ENCODE measurements at regions not wholly inside any gene's neighbourhood (a gene's known extent, or its start where the extent isn't known, plus 50 kb on each side); places are given as distances from the start of the nearest gene placed in this dataset.

- Mint-ChIP-seq H3K27ac (no peak overlapping the region), H3K36me3 (ENCODE audit: low read depth) (no peaks in the 10 kb centered on the region), H3K4me3 (no peak overlapping the region), H3K27me3 (ENCODE audit: low read depth) (no peaks in the 10 kb centered on the region), H3K9me3 (ENCODE audit: insufficient read depth) (peaks cover 6% of the 10 kb centered on the region), H3K4me1 (ENCODE audit: low read depth) (no peaks in the 10 kb centered on the region)
- ATAC-seq, result no peak
- ChIA-PET CTCF (no interaction called here), POLR2A (no interaction called here)
- DNase-seq, result no peak
These were observed 503.3 kb downstream of the TCERG1L start for GRCh38 chr10:130808243-130808642.

GRCh38 chr10:130808686-130809085 is 502.8 kb downstream of the TCERG1L start:
- H3K9me3 Mint-ChIP-seq (ENCODE audit: insufficient read depth), result peaks cover 6% of the 10 kb centered on the region
- DNase-seq (no peak), ATAC-seq (no peak)
- POLR2A ChIA-PET, result no interaction called here
- no peak overlapping the region for H3K27ac Mint-ChIP-seq
- H3K36me3 Mint-ChIP-seq (ENCODE audit: low read depth), result no peaks in the 10 kb centered on the region
- no peaks in the 10 kb centered on the region for H3K27me3 Mint-ChIP-seq (ENCODE audit: low read depth)
- no peaks in the 10 kb centered on the region for H3K4me1 Mint-ChIP-seq (ENCODE audit: low read depth)
- CTCF ChIA-PET, result no interaction called here
- H3K4me3 Mint-ChIP-seq, result no peak overlapping the region

DNA sequence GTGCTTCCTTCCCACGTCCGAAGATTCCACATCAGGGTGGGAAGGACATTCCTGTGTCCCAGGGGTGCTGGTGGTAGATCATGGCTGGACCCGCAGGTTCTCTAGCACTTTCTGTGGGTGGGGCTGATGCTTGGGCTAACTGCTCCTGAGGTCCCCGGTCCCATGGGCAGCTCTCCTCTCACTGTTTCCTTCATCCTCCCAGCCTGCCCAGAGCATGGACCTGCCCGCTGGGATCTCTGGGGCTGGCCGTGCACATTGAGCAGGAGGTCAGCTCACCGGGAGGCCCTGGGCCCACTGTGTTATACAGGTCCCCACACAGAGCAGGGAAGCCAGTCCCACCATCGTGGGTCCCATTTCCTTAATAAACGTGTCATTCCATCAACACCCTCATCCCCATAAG is 502.3 kb downstream of the TCERG1L start:
- Mint-ChIP-seq H3K9me3 (ENCODE audit: insufficient read depth) (peaks cover 6% of the 10 kb centered on the region), H3K4me3 (no peak overlapping the region), H3K36me3 (ENCODE audit: low read depth) (no peaks in the 10 kb centered on the region), H3K27ac (no peak overlapping the region), H3K27me3 (ENCODE audit: low read depth) (no peaks in the 10 kb centered on the region), H3K4me1 (ENCODE audit: low read depth) (no peaks in the 10 kb centered on the region)
- DNase-seq, result no peak
- CTCF ChIA-PET, result no interaction called here
- POLR2A ChIA-PET, result no interaction called here
- ATAC-seq, result no peak

GRCh38 chr10:130809761-130810515 is 501.6 kb downstream of the TCERG1L start:
- ChIA-PET CTCF (no interaction called here), POLR2A (no interaction called here)
- ATAC-seq (no peak), DNase-seq (no peak)
- Mint-ChIP-seq H3K4me3 (no peak overlapping the region), H3K9me3 (ENCODE audit: insufficient read depth) (peaks cover 6% of the 10 kb centered on the region), H3K4me1 (ENCODE audit: low read depth) (no peaks in the 10 kb centered on the region), H3K27ac (no peak overlapping the region), H3K27me3 (ENCODE audit: low read depth) (no peaks in the 10 kb centered on the region), H3K36me3 (ENCODE audit: low read depth) (no peaks in the 10 kb centered on the region)

DNA sequence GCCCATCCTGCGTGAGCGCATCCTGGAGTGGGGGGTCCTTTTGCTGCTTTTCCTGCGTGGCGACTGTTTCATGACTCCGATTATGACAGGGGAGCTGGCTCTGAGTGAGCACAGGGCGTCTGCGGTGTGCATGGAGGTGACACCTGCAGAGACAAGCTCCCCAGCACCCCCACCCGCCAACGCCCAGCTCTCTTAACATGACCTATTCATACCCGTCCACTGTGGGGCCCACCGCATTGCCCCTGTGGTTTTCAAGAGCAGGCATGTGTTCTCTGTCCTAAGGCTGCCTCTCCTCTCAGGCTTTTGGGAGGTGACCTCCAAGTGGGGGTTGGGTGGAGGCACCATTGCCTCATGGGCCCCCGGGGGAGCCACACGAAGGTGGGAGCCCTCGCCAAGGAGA is 500.7 kb downstream of the TCERG1L start:
- DNase-seq (no peak), ATAC-seq (no peak)
- Mint-ChIP-seq H3K9me3 (ENCODE audit: insufficient read depth) (no peaks in the 10 kb centered on the region), H3K27ac (no peak overlapping the region), H3K27me3 (ENCODE audit: low read depth) (no peaks in the 10 kb centered on the region), H3K4me1 (ENCODE audit: low read depth) (no peaks in the 10 kb centered on the region), H3K4me3 (no peak overlapping the region), H3K36me3 (ENCODE audit: low read depth) (no peaks in the 10 kb centered on the region)
- ChIA-PET CTCF (no interaction called here), POLR2A (no interaction called here)

DNA sequence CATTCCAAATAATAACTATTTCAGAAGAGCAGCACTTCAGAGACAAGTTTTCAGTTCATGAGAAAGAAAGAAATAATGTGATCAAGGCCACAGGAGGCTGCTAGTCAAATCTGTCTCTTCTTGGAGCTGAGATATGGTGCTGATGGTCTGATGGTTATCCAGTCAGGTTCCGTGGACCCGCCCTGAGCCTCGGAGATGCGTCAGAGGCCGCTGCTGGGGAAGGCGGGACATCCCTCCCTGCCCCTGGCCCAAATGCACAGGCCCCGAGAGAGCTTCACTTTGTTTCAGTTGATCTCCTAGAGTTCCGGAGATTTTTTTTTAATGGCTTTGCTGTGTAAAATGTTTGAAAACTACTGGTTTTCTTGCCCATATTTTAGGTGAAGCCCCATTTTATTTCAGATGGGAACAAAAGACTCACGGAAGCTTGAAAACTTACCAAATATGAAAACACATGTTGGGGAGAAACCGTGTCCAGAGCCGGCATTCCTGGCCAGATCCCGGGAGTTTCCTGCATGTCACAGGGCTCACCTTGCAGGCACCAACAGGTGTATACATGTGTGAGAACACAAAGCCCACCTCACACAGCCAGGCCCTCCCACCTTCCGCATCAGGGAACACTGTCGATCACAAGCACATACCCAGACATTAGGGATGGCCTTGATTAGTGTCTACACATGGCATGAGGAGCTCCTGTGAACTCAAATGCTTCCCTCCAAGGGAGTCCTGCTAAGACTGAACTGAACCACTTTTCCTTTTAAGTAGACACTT is 499.0 kb downstream of the TCERG1L start:
- no peaks in the 10 kb centered on the region for H3K9me3 Mint-ChIP-seq (ENCODE audit: insufficient read depth)
- DNase-seq, result no peak
- ATAC-seq, result no peak
- no peak overlapping the region for H3K27ac Mint-ChIP-seq
- no peak overlapping the region for H3K4me3 Mint-ChIP-seq
- no peaks in the 10 kb centered on the region for H3K27me3 Mint-ChIP-seq (ENCODE audit: low read depth)
- ChIA-PET CTCF (no interaction called here), POLR2A (no interaction called here)
- no peaks in the 10 kb centered on the region for H3K36me3 Mint-ChIP-seq (ENCODE audit: low read depth)
- no peaks in the 10 kb centered on the region for H3K4me1 Mint-ChIP-seq (ENCODE audit: low read depth)

- no peak for ATAC-seq
- ChIA-PET POLR2A (no interaction called here), CTCF (no interaction called here)
- Mint-ChIP-seq H3K4me3 (no peak overlapping the region), H3K27ac (no peak overlapping the region), H3K36me3 (ENCODE audit: low read depth) (no peaks in the 10 kb centered on the region), H3K27me3 (ENCODE audit: low read depth) (no peaks in the 10 kb centered on the region), H3K4me1 (ENCODE audit: low read depth) (no peaks in the 10 kb centered on the region), H3K9me3 (ENCODE audit: insufficient read depth) (peaks cover 13% of the 10 kb centered on the region)
- DNase-seq, result no peak
These were observed 496.9 kb downstream of the TCERG1L start for GRCh38 chr10:130814610-130815009.

DNA sequence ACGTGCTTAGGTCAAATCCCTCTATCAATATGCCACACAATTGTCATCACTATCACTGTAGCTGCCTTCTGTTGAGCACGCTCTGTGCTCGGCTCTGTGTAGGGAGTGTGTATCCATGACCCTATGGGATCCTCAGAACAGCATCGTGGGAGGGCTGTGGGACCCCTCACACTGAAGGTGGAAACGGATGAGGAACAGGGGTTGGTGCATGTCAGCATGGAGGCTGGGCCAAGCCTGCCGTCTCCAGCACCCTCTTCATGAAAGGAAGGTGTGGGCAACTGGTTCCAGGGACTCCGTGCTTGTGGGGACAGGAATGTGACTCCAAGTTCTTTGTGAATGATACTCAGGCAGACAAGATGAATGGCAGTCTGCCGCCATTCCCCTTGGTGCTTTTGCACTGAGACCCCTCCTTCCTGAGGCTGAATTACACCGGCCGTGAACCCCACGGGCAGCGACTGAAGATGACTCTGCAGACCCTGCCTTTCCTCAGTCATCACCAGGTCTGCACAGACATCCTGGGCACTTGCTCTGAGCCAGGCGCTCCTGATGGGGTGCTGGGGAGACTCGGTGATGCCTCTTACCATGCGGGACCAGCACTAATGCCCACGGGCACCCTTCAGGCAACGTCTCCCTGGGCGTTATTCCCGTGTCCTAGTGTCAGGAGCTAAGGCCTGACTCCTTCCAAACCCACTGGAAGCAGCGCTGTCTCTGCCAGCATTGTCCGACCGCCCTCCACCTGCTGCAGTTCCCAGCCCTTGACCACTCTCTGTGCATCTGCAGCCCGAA is 495.2 kb downstream of the TCERG1L start:
- no peaks in the 10 kb centered on the region for H3K4me1 Mint-ChIP-seq (ENCODE audit: low read depth)
- H3K27me3 Mint-ChIP-seq (ENCODE audit: low read depth), result no peaks in the 10 kb centered on the region
- ChIA-PET POLR2A (no interaction called here), CTCF (no interaction called here)
- no peak overlapping the region for H3K27ac Mint-ChIP-seq
- H3K4me3 Mint-ChIP-seq, result no peak overlapping the region
- peaks cover 13% of the 10 kb centered on the region for H3K9me3 Mint-ChIP-seq (ENCODE audit: insufficient read depth)
- H3K36me3 Mint-ChIP-seq (ENCODE audit: low read depth), result no peaks in the 10 kb centered on the region
- DNase-seq (no peak), ATAC-seq (no peak)

DNA sequence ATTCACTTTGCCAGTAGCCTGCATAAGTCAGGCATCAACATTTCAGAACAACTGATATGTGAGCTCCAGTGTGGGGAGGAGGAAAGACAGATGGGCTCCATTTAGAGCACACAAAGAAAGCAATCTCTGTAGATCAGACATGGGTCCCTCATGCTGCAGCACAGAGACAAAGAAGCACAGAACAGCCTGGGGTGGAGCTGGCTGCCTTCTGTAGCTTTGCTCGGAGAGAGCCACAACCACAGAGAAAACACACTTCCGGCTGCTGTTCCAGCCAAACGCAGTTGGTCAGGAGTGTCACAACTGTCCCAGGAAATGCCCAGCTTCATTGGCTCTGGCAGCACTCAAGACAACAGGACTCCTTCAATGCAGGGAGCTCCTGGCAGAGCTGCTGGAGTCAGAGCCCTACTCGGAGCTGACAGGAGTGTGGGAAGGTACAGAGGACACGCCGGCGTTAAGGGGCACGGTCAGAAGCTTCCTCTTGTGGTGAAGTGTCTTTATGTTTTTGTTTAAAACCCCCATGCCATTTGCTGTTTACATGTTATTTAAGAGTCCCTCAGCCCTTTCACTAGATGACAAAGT is 494.4 kb downstream of the TCERG1L start:
- Mint-ChIP-seq H3K36me3 (ENCODE audit: low read depth) (no peaks in the 10 kb centered on the region), H3K27me3 (ENCODE audit: low read depth) (no peaks in the 10 kb centered on the region), H3K4me3 (no peak overlapping the region), H3K9me3 (ENCODE audit: insufficient read depth) (peaks cover 13% of the 10 kb centered on the region), H3K27ac (no peak overlapping the region), H3K4me1 (ENCODE audit: low read depth) (no peaks in the 10 kb centered on the region)
- ChIA-PET POLR2A (no interaction called here), CTCF (no interaction called here)
- ATAC-seq, result no peak
- DNase-seq, result no peak

- Mint-ChIP-seq H3K9me3 (ENCODE audit: insufficient read depth) (peaks cover 13% of the 10 kb centered on the region), H3K36me3 (ENCODE audit: low read depth) (no peaks in the 10 kb centered on the region), H3K4me3 (no peak overlapping the region), H3K27me3 (ENCODE audit: low read depth) (no peaks in the 10 kb centered on the region), H3K4me1 (ENCODE audit: low read depth) (no peaks in the 10 kb centered on the region), H3K27ac (no peak overlapping the region)
- CTCF ChIA-PET, result no interaction called here
- POLR2A ChIA-PET, result no interaction called here
- ATAC-seq, result no peak
- DNase-seq, result no peak
These were observed 493.8 kb downstream of the TCERG1L start for GRCh38 chr10:130817674-130818073.

DNA sequence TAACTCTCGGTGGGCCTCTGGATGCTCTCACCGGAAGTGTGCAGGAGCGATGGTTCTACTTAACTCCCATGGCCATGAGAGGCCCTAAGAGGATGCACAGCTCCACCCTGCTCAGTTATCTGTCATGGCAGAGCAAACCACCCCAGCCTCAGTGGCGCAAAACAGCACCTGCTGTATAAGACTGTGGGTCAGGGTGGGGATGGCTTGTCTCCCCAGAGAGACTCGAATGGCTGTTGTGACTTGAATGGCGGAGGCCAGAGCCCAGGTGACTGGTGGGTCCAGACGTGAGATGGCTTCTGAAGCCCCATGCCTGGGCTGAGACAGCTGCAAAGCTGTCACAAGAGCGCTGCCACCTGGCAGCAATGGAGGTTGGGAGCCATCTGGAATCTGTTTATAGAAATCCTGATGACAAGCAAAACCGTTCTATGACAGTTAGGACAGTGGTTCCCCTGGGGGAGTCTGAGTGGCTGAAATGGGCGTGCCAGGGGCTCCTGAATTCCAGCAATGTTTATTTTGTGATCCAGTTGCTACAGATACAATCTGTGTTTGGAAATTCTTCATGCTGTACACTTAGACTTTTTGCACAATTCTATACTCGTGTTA is 490.5 kb downstream of the TCERG1L start:
- Mint-ChIP-seq H3K27me3 (ENCODE audit: low read depth) (no peaks in the 10 kb centered on the region), H3K27ac (no peak overlapping the region), H3K36me3 (ENCODE audit: low read depth) (no peaks in the 10 kb centered on the region), H3K4me3 (no peak overlapping the region), H3K4me1 (ENCODE audit: low read depth) (no peaks in the 10 kb centered on the region), H3K9me3 (ENCODE audit: insufficient read depth) (peaks cover 18% of the 10 kb centered on the region)
- POLR2A ChIA-PET, result no interaction called here
- CTCF ChIA-PET, result no interaction called here
- ATAC-seq (no peak), DNase-seq (no peak)

All from activated CD8-positive, alpha-beta T cell treated with anti-CD3 and anti-CD28 coated beads, Interleukin-2, amount 10 ng/mL, durations not matched to agents 7 days and 5 days (primary cell).